ENCODE measurements at regions not wholly inside any gene's neighbourhood (a gene's known extent, or its start where the extent isn't known, plus 50 kb on each side); places are given as distances from the start of the nearest gene placed in this dataset.

DNA sequence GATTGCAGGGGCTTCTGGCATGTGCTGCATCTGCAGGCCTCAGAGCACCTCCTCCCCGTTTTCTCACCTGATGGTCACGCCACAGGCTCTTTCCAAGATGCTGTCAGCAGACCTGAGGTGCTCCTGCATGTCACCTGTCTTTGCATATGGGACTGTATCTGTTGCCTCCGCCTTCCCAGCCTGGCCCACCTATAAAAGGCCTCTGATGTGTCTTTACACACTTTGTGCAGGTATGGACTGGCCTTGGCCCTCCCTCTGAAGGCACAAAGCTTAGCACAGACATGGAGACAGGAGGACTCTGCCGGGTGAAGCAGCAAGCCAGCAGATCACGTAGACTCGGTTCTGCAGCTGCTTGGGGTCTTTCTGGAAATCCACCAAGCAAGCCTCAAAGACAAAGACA, 220.9 kb upstream of the PPP2R2D start:
- no peak for DNase-seq

DNA sequence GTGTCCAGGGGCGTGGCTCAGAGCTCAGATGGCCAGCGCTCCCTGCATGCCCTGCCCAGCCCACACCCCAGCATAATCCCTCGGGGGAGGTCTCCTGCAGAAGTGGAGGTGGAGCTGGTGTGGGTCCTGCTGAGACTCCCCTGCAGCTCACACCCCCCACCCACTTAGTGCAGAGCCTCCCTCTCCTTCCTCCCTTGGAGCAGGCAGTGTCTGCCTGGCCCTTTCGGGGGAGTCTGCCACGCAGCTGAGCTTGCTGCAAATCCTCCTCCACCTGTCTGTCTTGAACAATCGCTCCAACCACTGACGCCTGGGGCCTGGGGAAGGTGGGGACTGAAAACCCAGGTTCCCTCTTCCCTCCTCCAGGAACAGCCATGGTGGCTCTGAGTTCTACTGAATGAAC, 219.7 kb upstream of the PPP2R2D start:
- DNase-seq = no peak

DNA sequence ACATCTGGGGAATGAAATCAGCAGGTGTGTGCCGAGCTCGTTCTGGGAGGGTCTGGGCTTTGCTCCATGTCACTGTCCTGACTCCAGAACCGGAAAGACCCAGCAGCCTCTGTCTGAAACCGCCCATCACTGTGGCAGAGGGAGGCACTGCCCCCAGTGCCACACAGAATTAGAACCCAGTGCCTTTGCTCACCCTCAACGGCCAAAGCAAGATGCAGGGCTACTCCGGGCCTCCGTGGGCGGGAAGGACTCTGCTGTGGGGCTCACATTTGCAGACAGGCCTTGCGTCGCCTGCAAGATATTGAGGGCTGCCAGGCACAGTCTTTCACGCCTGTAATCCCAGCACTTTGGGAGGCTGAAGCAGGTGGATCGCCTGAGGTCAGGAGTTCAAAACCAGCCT, 219.2 kb upstream of the PPP2R2D start:
- no peak for DNase-seq

DNA sequence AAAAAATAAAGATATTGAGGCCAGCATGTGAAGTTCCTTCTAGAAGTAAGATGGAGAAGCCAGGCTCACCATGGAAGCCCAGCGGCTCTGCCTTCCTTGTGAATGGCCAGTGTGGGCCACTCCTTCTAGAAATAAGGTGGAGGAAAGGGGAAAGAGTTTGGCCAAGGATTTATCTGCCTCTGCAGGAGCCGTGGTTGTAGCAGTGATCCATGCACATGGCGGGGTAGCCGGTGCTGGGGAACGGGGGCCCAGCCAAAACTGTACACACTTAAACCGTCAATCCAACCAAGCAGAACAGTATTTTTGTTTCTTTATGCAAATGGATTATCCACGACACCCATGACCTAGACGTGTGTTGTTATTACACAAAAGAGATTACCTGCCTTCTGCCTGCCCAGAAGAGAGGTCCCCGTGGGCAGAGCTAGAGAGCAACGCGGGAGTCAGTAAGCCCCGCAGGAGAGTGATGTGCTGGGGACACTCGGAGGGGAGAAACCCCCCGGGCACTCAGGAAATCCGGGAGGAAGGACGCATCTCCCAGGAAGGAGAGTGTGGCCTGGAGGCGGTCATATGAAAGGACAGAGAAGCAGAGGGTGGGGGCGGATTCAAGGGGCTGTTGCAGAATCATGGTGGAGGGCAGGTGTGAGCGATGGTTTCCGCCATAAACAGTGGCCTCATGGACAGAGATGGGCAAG, 218.4 kb upstream of the PPP2R2D start:
- DNase-seq = no peak

DNA sequence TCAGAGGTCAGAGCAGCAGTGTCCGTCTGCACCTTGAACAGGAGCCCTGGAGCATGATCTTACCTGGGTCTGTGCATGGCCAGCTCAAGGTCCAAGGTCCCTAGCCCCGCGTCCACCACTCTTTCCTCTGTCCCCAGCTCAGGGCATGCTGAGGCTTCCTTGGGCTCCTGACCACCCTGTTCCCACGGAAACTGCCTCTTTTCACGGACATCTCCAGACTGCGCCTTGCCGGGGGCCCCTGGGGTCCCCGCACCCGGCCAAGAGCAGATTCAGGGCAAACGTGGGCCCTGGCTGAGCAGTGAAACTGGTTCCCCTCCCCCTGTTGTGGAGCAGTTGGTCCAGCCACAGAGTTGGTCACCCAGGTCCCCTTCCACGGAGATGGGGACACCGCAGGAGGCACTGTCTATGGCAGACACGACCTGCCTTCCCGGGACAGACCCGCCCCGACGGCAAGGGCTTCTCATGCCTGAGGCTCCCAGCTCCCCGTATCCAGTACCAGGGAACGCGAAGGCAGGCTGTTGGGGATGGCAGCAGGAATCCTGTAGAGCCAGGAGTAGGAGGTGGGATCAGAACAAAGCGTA, 217.4 kb upstream of the PPP2R2D start:
- DNase-seq = no peak

DNA sequence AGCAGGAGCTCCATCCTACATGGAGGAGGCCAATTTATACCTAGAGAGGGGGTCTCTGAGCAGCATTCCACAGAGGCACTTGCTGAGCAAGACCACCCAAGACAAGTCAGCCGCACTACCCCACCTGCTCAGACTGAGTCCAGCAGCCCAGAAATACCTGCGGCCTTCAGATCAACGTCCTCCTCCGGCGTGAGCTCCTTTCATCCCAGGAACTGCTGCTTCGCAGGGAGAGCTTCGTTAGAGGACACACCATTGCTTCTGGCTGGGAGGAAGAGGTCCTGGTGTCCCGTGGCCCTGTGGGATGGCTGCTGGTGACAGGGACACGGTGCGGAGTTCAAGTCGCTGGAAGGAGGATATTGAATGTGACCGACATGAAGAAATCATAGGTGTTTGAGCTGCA, 216.9 kb upstream of the PPP2R2D start:
- DNase-seq = no peak

DNA sequence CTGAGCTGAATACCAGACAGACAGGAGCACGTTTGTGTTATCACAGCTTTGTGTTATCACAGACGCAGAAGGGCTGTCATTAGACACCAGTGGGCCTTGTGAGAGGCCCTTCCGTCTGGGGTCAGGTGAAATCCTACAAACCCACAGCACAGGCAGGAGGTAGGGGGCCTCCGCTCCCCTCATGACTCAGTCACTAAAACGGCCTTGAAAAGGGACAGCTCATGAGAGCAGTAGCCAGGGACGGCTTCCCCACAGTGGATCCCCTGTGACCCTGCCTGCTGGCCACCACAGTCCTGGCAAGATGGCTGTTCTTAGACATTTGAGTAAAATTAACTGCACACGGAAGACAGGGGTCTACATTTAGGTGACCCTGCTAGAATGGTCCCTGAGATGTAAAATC, 215.8 kb upstream of the PPP2R2D start:
- DNase-seq = no peak

DNA sequence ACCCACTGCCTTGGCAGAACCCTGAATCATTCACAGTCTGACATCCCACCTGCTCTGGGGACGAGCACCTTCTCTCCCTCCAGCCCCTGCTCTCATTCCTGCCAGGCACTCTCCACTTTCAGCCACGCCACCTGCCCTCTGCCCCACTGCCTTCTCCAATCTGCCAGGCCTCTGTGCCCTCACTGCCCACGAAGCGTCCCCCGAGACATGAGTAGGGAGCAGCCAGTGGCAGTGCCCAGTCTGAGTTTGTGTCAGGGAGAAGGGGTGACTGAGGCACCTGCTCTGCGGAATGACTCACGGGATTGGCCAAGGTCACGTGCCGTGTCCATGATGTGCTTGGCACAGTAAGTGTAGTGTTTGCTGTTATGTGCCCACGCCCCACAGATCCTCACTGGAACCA, 215.2 kb upstream of the PPP2R2D start:
- no peak for DNase-seq

DNA sequence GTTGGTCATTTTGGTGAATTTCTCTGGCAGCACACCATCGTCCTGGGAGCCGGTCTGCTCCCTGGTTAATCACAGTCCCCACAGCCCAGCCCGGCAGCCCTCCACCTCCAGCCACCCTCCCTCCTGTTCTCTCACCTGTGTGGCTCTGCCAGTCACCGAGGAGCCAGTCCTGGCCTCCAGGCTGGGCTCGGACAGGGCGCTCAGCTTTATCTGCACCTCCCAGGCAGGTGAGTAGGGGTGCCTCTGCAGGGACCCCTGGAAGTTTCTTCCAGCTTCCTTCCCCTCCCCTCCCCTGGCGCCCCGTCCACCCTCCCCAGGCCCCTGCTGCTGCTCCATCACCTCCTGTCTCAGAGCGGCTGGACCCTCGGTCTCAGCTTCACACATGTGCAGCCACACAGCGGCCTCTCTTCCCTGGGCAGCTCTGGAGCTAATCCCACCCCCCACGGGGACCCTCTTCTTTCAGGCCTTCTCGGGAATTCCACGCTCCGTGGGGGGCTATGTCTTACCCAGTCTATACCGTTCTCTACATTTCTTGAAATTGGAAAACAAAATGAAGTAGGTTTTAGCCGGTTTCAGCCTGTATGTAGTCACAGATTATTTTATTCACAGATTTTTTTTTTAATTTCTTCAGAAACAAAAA, 213.9 kb upstream of the PPP2R2D start:
- no peak for DNase-seq

DNA sequence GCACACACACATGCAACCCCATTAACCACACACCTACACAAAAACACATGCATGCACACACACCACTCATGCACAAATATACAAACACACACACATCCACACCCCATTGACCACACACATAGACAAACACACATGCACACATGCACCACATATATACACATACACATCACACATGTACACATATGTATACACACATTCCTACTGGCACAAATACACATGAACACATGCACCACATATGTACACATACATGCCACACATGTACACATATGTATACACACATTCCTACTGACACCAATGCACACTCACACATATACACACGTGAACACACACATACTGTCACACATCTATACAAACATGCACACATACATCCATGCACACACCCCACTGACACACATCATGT, 212.5 kb upstream of the PPP2R2D start:
- no peak for DNase-seq

DNA sequence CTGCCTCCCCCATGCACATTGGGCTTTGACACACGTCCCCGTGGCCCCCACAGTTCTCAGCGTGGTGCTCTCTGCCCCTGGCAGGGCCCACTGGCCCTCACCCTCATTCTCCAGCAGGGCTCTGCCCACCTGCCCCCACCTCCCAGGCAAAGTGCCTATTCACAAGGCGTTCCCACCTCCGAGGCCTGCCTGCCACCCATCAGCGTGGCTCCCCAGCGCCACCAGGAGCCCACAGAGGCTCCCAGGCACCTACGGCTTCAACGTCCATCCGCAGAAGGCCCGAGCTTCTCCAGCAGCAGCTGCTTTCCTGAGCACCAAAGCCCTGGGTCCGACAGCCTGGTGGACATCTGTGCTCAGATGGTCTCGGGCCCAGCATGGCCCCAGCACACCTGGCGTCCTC, 211.8 kb upstream of the PPP2R2D start:
- no peak for DNase-seq

DNA sequence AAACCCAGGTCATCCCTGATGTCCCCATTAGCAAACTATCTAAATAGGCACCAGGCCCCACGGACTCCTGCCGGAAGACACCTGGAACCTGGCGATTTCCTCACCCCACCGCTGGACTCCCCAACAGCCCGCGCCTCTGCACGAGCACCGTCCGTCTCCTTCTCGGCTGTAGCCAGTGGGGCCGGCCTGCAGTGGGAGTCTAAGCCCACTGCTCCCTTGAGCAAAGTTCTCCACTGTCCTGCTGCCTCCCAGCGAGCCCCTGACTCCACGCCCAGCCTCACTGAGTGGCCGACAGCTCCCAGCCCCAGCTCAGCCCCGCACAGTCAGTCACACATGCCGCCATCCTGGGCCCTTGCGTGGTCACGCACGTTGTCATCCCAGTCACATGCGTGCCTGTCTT, 211.3 kb upstream of the PPP2R2D start:
- DNase-seq = no peak

DNA sequence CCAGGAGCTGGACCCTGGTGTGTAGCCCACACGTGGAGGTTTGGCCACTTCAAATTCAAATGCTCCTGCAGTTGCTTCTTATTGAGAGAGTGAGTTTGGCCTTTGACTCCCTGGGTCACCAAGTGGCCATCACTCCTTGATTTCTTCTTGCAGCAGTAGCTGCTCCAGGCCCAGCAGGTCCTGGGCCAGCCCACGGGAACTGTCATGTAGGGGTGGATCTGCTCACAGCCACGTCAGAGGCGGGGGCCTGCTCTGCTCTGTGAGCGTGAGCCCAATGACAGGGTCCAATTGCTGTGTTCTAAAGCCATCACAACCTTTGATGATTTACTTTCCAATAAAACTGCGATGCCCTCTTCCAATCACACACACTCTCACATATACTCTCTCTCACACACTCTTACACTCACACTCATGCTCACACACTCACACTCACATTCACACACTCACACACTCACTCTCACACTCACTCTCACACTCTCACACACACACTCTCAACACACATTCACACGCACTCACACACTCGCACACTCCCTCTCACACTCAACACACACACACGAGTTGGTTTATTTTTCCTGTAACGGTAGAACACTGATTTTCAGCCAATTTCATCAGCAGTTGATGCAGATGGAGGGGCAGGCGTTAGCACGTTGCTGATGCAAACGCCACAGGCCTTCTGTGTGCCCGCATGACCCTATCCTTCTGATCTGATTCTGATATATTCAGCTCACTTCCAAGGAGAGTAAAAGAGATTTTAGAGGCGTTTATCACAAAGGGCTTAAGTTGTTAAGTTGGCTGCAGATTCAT, 210.7 kb upstream of the PPP2R2D start:
- DNase-seq = no peak

DNA sequence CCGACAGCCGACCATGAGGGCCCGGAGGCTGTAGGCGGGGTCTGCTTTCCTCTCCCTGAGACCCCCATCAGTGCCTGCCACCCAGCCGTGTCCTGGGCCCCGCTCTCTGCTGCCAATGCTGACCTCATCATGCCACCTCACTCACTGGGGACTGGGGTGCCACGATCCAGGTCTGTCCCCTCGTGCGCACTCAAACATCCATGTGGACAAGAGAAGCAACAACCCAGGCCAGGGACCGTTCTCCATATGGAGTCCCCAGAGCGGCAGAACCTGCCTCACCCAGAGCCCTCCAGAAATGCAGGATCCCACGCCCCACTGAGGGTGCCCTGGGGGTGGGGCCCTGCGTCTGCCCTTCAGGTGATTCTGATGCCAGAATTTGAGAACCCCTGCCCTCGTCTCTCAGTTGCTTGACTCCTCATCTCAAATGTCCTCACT, 210.0 kb upstream of the PPP2R2D start:
- DNase-seq = no peak

DNA sequence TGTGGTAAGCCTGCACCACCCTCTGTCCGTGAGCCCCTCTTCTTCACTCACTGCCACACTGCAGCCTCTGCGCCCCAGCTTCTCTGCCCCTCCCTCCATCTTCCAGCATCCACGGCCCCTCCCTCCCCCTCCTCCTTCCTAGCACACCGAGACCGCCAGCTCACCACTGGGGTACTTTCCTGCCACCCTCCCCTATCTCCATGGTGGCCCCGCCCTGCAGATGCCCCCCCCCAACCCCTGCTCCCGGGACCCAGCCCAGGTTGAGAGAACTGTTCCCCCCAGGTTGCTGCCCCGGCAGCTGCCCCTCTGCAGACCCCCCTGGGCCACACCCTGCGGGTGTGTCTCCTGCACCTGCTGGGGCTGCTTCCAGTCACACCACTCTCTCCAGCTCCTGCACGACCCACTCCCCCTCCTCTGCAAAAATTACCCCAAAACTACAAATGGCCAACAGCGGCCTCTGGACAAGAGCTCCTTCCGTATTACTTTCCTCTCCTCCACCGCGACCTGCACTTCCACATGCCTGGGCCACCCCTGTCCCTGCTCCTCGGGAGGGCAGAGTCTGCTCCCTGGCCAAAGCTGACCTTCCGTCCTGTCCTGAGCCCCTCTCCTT, 209.2 kb upstream of the PPP2R2D start:
- no peak for DNase-seq

DNA sequence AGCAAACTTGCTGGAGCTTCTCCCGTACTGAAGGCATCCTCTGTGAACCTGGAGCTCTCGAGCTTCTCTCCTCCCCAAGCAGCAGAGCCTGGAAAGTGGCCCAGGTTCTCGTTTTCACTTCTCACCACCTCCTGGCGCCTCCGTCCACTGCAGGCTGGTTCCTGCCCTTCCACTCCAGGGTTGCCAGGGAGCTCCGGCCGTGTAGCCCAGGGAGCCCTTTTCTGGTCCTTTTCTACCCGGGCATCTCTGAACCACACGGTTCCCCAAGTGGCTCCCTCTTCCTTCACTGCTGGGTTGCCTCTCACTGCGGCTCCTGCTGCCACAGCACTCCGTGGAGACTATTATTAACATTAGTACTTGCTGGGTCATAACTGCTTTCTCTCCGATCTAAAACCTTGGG, 208.6 kb upstream of the PPP2R2D start:
- no peak for DNase-seq

DNA sequence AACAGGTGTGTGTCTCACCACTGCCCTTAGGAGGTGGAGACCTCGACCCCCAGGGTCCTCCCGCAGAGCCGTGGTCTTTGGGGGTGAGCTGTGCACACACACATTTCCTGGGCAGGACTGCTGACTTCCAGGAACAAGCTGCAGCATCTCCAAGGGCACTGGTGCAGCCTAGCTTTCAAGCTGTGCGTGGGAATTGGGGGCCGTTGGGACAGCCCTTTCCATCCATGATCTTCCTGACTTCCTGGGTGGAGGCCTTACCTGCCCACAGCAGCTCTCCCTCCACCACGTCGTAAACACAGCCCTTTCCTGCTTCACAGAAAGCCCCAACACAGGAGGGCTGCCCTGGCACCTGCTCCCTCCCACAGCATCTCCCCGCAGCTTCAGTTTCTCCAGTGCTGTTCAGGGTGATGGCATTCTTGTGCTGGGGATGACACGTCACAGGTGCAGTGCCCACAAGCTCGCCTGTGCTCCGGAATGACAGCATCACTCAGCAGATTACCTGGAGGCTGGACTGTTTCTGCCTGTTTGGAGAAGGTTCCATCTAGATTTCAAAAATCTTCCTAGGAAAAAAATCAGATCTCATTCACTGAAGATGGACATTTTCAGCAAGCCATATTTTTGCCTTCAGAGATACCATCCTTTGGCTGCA, 208.0 kb upstream of the PPP2R2D start:
- DNase-seq = no peak

DNA sequence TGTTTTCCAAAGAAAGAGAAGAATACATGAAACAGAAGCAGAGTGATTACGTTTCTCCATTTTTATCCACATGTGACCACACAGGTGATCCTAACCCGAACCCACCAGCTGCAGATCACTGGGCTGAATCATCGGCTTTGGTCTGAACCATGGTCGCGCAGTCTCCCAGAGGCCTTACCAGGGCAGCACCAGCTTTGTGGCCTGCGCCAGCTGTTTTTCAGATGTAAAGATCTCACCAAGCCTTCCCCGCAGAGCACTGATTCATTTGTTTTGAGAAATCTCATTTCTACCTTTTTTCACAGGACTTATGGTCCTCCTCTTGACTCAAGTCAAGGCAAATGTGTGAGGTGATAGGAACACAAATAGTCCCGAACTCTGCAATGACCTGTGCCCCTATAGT, 207.0 kb upstream of the PPP2R2D start:
- no peak for DNase-seq

DNA sequence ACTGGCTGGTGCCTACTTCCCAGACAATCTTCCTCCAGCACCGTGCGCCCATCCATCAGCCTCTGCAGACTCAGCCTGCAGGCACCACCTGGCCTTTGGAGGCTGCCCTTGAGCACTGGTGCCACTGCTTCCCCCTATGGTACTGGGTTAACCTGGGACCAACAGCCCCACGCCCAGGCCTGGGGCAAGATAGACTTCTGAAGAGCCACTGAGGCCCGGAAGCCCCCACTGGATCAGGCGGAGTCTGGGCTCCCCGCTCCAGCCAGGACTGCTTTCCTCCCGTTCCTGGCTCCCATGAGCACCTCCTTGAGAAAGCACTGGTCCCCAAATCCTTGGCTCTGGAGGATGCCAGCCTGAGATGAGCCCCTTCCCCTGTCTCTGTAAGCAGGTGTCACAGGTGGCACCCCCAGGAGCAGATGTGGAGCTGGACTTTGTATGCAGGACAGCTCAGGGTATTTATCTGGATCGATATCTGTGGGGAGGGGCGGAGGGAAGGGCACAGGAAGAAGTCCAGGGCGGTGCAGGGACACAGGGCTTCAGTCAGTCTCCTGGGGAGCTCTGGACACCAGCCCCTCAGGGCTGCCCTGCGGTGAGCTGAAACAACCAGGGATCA, 206.5 kb upstream of the PPP2R2D start:
- no peak for DNase-seq

DNA sequence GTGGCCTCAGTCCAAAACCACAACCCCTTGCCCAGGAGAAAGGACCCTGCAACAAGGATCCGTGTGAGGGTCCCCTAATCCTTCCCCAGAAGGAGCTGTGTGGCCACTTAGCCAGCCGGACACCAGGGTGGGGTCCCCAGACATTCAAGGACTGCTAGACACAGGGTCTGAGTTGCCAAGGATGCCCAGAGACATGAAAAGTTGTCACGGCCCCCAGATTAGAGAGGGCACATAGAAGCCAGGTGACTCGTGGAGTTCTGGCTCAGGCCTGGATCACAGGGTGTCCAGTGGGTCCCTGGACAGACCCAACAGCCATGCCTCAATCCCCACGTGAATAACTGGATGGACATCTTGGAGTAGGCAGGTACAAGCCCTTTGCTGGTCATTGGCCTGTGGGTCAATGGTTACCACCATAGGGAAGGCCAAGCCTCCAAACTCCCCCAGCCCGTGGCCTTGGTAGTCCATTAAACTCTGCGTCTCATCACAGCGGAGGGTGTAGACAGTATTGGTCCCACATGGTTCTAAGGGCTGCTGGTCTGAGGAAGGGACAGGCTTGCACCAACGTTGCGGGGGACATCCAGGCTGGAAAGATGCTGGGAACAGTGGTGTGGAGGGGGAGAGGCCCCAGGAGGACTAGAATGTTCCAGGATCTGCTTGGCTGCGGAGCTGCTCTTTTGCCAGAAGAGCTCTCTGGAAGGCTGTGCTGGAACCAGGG, 205.9 kb upstream of the PPP2R2D start:
- DNase-seq = no peak

DNA sequence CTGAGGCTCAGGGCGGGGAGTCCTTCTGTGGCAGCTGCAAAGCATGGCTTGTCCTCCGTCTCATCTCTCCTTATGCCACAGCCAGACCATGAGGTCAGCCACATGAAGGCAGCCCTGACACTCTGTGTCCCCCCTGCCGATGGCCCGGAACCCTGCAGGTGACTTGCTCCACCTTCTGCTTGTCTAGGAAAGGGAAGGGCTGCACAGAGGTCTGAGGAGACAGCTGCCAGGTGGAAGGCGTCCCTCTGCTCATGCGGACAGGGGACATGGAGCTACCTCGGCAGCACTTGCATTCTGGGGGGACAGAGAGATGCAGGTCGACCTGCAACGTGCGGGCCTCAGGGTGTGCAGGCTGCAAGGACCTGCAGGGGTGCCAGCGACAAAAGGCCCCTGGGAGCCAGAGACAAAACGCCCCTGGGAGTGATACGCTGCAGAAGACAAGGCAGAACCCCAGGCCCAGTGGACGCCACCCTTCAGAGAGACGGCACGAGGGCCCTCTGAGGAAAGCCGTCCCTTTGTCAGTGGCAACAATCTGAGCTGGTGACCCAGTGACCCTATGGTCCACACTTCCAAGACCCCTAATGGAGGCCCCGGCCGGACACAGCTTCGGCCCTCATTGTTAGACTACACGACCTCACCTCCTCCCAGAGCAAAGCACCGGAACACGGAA, 205.2 kb upstream of the PPP2R2D start:
- no peak for DNase-seq
